ENCODE measurements at regions not wholly inside any gene's neighbourhood (a gene's known extent, or its start where the extent isn't known, plus 50 kb on each side); places are given as distances from the start of the nearest gene placed in this dataset.

- TF ChIP-seq, protein P1, sequence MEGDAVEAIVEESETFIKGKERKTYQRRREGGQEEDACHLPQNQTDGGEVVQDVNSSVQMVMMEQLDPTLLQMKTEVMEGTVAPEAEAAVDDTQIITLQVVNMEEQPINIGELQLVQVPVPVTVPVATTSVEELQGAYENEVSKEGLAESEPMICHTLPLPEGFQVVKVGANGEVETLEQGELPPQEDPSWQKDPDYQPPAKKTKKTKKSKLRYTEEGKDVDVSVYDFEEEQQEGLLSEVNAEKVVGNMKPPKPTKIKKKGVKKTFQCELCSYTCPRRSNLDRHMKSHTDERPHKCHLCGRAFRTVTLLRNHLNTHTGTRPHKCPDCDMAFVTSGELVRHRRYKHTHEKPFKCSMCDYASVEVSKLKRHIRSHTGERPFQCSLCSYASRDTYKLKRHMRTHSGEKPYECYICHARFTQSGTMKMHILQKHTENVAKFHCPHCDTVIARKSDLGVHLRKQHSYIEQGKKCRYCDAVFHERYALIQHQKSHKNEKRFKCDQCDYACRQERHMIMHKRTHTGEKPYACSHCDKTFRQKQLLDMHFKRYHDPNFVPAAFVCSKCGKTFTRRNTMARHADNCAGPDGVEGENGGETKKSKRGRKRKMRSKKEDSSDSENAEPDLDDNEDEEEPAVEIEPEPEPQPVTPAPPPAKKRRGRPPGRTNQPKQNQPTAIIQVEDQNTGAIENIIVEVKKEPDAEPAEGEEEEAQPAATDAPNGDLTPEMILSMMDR (conservative IDR thresholded peaks at IDR 0.05; ENCODE audit: low read depth, low read length), result no peak
- TF ChIP-seq POLR2A (IDR thresholded peaks at IDR 0.05; ENCODE audit: low read depth, low read length) (no peak), ELK1 (IDR thresholded peaks at IDR 0.05; ENCODE audit: borderline replicate concordance, low read depth, low read length) (no peak), CEBPB (IDR thresholded peaks at IDR 0.05; ENCODE audit: low read depth, low read length) (no peak), MXI1 (IDR thresholded peaks at IDR 0.05; ENCODE audit: borderline replicate concordance, low read depth, low read length) (no peak), SMC3 (IDR thresholded peaks at IDR 0.05; ENCODE audit: low read depth, low read length) (no peak), FOS (IDR thresholded peaks at IDR 0.05; ENCODE audit: low read depth, low read length) (no peak), MAFK (IDR thresholded peaks at IDR 0.05; ENCODE audit: low read depth, low read length) (no peak)
- TF ChIP-seq, protein P2, sequence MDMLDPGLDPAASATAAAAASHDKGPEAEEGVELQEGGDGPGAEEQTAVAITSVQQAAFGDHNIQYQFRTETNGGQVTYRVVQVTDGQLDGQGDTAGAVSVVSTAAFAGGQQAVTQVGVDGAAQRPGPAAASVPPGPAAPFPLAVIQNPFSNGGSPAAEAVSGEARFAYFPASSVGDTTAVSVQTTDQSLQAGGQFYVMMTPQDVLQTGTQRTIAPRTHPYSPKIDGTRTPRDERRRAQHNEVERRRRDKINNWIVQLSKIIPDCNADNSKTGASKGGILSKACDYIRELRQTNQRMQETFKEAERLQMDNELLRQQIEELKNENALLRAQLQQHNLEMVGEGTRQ (IDR thresholded peaks at IDR 0.05; ENCODE audit: low read depth, low read length), result no peak
Observed at GRCh38 chr4:45701621-45702020, 422.2 kb downstream of the GABRG1 start.

All from IMR-90 (cell line).